ENCODE measurements at regions not wholly inside any gene's neighbourhood (a gene's known extent, or its start where the extent isn't known, plus 50 kb on each side); places are given as distances from the start of the nearest gene placed in this dataset.

DNA sequence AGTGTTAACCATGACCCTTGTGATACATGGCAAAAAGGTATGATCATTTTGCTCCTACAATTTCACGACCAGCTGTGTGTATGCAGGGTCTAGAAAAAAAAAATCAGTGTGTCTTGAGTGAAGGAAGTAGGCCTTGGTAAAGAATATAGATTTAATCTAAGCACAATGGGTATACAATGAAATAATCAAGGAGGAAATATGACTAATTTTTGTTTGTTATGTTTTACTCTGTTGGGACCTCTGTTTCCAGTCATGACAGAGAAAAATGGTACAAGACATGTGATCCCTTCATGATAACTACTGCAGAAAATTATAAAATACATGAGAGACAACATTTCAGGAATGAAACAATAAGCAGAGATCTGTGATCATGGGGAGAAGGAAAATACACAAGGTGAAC lies 835.5 kb downstream of the PDHA2 start:
- no peak for ATAC-seq
- TF ChIP-seq TCF4 (CRISPR knock-in tag; IDR thresholded peaks at IDR 0.05; ENCODE audit: borderline replicate concordance) (no peak), BACH2 (CRISPR knock-in tag; IDR thresholded peaks at IDR 0.05; ENCODE audit: borderline replicate concordance) (no peak), ZFP3 (CRISPR knock-in tag; IDR thresholded peaks at IDR 0.05) (no peak)
- TF ChIP-seq, protein P1, sequence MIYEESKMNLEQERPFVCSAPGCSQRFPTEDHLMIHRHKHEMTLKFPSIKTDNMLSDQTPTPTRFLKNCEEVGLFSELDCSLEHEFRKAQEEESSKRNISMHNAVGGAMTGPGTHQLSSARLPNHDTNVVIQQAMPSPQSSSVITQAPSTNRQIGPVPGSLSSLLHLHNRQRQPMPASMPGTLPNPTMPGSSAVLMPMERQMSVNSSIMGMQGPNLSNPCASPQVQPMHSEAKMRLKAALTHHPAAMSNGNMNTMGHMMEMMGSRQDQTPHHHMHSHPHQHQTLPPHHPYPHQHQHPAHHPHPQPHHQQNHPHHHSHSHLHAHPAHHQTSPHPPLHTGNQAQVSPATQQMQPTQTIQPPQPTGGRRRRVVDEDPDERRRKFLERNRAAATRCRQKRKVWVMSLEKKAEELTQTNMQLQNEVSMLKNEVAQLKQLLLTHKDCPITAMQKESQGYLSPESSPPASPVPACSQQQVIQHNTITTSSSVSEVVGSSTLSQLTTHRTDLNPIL (CRISPR knock-in tag; IDR thresholded peaks at IDR 0.05; ENCODE audit: low read depth), result no peak
- TF ChIP-seq, protein P2, sequence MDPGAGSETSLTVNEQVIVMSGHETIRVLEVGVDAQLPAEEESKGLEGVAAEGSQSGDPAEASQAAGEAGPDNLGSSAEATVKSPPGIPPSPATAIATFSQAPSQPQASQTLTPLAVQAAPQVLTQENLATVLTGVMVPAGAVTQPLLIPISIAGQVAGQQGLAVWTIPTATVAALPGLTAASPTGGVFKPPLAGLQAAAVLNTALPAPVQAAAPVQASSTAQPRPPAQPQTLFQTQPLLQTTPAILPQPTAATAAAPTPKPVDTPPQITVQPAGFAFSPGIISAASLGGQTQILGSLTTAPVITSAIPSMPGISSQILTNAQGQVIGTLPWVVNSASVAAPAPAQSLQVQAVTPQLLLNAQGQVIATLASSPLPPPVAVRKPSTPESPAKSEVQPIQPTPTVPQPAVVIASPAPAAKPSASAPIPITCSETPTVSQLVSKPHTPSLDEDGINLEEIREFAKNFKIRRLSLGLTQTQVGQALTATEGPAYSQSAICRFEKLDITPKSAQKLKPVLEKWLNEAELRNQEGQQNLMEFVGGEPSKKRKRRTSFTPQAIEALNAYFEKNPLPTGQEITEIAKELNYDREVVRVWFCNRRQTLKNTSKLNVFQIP (CRISPR knock-in tag; IDR thresholded peaks at IDR 0.05; ENCODE audit: borderline replicate concordance, low read depth), result no peak

DNA sequence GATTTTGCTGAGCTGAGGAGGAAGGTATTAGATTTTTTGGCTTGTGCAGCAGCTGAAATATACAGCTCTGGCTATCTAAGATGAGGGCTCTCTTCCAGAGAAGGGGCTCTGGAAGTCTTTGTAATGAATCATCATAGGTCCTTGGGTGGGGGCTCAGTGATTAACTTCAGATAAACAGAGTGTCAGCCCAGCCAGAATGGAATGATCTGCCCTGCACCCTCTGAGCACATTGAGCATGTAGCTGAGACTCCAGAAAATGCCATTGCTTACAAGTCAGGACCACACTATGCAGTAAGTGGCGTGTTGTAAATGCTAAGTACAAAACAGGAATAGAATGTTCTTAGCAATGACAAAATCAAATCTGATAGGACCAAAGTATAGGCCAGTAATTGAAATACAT lies 836.0 kb downstream of the PDHA2 start:
- ATAC-seq, result no peak
- TF ChIP-seq ZC3H10 (CRISPR knock-in tag; IDR thresholded peaks at IDR 0.05), result no peak
- TF ChIP-seq, protein P1 (CRISPR knock-in tag; IDR thresholded peaks at IDR 0.05; ENCODE audit: low read depth), result no peak
- no peak for TF ChIP-seq ZFP30 (CRISPR knock-in tag; IDR thresholded peaks at IDR 0.05)
- no peak for TF ChIP-seq ARNTL (CRISPR knock-in tag; IDR thresholded peaks at IDR 0.05; ENCODE audit: borderline replicate concordance, low read depth)
- TF ChIP-seq BACH2 (CRISPR knock-in tag; IDR thresholded peaks at IDR 0.05; ENCODE audit: borderline replicate concordance), result no peak
- no peak for TF ChIP-seq RARB (CRISPR knock-in tag; IDR thresholded peaks at IDR 0.05)

DNA sequence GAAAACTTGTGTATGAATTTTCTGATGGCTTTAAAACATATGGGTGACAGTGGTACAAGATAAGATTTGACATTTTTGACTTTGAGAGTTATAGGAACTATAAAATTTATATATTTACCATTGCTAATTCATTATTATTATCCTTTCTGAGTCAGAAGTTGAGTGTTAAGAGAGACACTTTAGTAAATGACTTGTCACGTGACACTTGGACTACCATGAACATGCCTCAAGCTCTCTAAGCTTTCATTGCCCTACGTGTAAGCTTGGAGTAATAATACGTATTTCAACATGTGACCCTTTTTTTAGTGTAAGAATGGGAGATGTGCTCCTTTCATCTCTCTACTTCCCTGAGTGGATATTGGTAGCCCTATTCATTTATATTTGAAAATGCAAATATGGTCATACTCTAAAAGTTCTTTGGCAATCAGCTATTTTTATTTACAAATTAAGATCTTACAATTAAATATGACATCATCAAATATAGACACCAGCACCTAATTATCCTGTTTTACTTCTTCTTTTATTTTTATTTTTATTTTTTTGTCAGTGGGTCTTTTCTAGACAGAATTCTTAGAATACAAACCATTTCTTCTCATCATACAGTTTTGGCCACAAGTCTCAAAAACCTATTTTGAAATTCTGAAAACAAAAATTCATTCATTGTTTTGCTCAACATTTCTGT lies 837.0 kb downstream of the PDHA2 start:
- TF ChIP-seq TOX (CRISPR knock-in tag; IDR thresholded peaks at IDR 0.05; ENCODE audit: borderline replicate concordance), result no peak
- no peak for TF ChIP-seq CSDC2 (CRISPR knock-in tag; IDR thresholded peaks at IDR 0.05)
- TF ChIP-seq ISL1 (CRISPR knock-in tag; IDR thresholded peaks at IDR 0.05), result no peak
- no peak for TF ChIP-seq GLIS3 (CRISPR knock-in tag; IDR thresholded peaks at IDR 0.05)
- no peak for TF ChIP-seq RARB (CRISPR knock-in tag; IDR thresholded peaks at IDR 0.05)
- TF ChIP-seq ARNTL (CRISPR knock-in tag; IDR thresholded peaks at IDR 0.05; ENCODE audit: borderline replicate concordance, low read depth), result no peak
- no peak for ATAC-seq

DNA sequence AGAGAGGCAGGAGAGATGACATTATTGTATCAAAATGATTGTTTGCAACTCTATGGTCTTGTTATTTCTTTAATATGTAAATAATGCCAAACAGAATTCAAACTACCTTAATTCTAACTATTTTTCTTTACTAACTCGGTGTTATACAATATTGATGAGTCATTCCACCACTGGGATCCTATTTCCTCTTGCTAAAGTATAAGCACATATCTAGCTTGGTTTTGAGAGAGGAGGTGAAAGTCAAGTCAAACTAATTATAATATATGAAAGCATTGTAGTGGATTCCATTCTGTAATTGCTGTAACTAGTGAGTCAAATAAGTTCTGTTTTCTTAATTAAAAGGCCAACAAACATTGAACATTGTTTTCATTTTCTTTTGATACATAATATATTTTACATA lies 837.6 kb downstream of the PDHA2 start:
- ATAC-seq, result peak; percentile 43; the same call in 2 of the 3 replicates
- TF ChIP-seq RARB (CRISPR knock-in tag; IDR thresholded peaks at IDR 0.05), result no peak
- TF ChIP-seq ZC3H10 (CRISPR knock-in tag; IDR thresholded peaks at IDR 0.05), result peak; percentile 53; the same call in 1 of the 2 replicates
- TF ChIP-seq, protein P3, sequence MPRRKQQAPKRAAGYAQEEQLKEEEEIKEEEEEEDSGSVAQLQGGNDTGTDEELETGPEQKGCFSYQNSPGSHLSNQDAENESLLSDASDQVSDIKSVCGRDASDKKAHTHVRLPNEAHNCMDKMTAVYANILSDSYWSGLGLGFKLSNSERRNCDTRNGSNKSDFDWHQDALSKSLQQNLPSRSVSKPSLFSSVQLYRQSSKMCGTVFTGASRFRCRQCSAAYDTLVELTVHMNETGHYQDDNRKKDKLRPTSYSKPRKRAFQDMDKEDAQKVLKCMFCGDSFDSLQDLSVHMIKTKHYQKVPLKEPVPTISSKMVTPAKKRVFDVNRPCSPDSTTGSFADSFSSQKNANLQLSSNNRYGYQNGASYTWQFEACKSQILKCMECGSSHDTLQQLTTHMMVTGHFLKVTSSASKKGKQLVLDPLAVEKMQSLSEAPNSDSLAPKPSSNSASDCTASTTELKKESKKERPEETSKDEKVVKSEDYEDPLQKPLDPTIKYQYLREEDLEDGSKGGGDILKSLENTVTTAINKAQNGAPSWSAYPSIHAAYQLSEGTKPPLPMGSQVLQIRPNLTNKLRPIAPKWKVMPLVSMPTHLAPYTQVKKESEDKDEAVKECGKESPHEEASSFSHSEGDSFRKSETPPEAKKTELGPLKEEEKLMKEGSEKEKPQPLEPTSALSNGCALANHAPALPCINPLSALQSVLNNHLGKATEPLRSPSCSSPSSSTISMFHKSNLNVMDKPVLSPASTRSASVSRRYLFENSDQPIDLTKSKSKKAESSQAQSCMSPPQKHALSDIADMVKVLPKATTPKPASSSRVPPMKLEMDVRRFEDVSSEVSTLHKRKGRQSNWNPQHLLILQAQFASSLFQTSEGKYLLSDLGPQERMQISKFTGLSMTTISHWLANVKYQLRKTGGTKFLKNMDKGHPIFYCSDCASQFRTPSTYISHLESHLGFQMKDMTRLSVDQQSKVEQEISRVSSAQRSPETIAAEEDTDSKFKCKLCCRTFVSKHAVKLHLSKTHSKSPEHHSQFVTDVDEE (CRISPR knock-in tag; IDR thresholded peaks at IDR 0.05), result no peak
- no peak for TF ChIP-seq ZNF565 (CRISPR knock-in tag; conservative IDR thresholded peaks at IDR 0.05; ENCODE audit: low read depth)
- no peak for TF ChIP-seq ARNTL (CRISPR knock-in tag; IDR thresholded peaks at IDR 0.05; ENCODE audit: borderline replicate concordance, low read depth)
- TF ChIP-seq ISL1 (CRISPR knock-in tag; IDR thresholded peaks at IDR 0.05), result no peak
- no peak for TF ChIP-seq CSDC2 (CRISPR knock-in tag; IDR thresholded peaks at IDR 0.05)
- TF ChIP-seq PPARA (CRISPR knock-in tag; IDR thresholded peaks at IDR 0.05; ENCODE audit: borderline replicate concordance), result no peak
- TF ChIP-seq TOX (CRISPR knock-in tag; IDR thresholded peaks at IDR 0.05; ENCODE audit: borderline replicate concordance), result 0 out of 2 replicates have a peak, but pooled peaks have one; percentile 11
- TF ChIP-seq ZFP30 (CRISPR knock-in tag; IDR thresholded peaks at IDR 0.05), result no peak
- no peak for TF ChIP-seq ZNF70 (CRISPR knock-in tag; IDR thresholded peaks at IDR 0.05)
- no peak for TF ChIP-seq OSR1 (CRISPR knock-in tag; IDR thresholded peaks at IDR 0.05)

DNA sequence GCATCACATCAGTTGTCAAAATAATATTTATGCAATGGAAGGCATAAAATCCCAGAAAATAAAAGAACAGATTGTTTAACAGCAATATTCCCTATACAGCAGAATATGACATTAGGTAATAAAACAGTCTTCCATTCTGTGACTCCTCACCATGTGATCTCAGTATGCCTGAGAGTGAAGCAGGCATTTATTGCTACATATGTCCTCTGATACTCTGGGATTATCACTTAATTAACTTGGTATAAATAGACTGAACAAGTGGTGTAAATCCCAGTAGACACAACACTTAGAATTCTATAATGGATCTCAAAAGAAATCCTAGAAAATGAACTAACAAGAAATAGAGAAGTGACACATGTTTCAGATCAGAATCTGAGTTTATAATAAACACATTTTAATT lies 841.3 kb downstream of the PDHA2 start:
- TF ChIP-seq GLIS3 (CRISPR knock-in tag; IDR thresholded peaks at IDR 0.05), result no peak
- no peak for ATAC-seq
